HEK293 (cell line): ENCODE measurements at regions not wholly inside any gene's neighbourhood (a gene's known extent, or its start where the extent isn't known, plus 50 kb on each side); places are given as distances from the start of the nearest gene placed in this dataset.

Experiments
- CTCF ChIA-PET: fragments of 350-600 bp; formaldehyde crosslinking; extraction: SDS; loops from one replicate; lab custom pipeline; 2021; ENCODE audit warnings: antibody characterized with exemption; lab: Yijun Ruan, JAX
- POLR2A ChIA-PET: fragments of 300-600 bp; formaldehyde crosslinking; extraction: SDS; loops from one replicate; lab custom pipeline; 2020; ENCODE audit warnings: antibody characterized with exemption, inconsistent platforms; lab: Yijun Ruan, JAX
- H3K27ac ChIP-seq: fragments of 200-500 bp; sonication (Bioruptor generic); 2 replicates; pipeline ENCODE4 v1.5.1; 2014; ENCODE audit warnings: low read depth, low read length, control low read depth, inconsistent platforms; ENCODE audit errors: extremely low read depth
- H3K36me3 ChIP-seq, 2 experiments: fragments of 200-500 bp in 1 of 2; sonication (Bioruptor generic) in 1 of 2; 1 replicate in 1 of 2; 2 replicates in 1 of 2; pipeline ENCODE4 v1.5.1; 2014 to 2017; ENCODE audit warnings: inconsistent platforms in 2 of 2, low read length in 2 of 2; ENCODE audit not compliant: control insufficient read depth in 2 of 2, insufficient read depth in 1 of 2
- H3K4me1 ChIP-seq: fragments of 200-500 bp; sonication (Bioruptor generic); 2 replicates; pipeline ENCODE4 v1.5.1; 2014; ENCODE audit warnings: mild to moderate bottlenecking, low read length, inconsistent platforms; ENCODE audit not compliant: control insufficient read depth, insufficient read depth
- H3K4me3 ChIP-seq: 2 replicates; pipeline ENCODE4 v1.5.1; 2011; ENCODE audit warnings: low read depth, mild to moderate bottlenecking, control low read depth, low read length, moderate library complexity
- H3K9me3 ChIP-seq: fragments of 200-500 bp; sonication (Bioruptor generic); 2 replicates; pipeline ENCODE4 v1.5.1; 2014; ENCODE audit warnings: low read depth, low read length, inconsistent platforms; ENCODE audit not compliant: control insufficient read depth, insufficient read depth
- GLI2 ChIP-seq: fragments of 450-650 bp; formaldehyde crosslinking; IDR thresholded peaks from 2 replicates; pipeline ENCODE4; 2017; ENCODE audit warnings: missing biosample characterization, missing genetic modification characterization, low read depth, borderline replicate concordance
- KLF1 ChIP-seq: fragments of 450-650 bp; formaldehyde crosslinking; IDR thresholded peaks from 2 replicates; pipeline ENCODE4 v1.5.1; 2016; ENCODE audit warnings: missing biosample characterization, missing genetic modification characterization
- SETDB1 ChIP-seq: IDR thresholded peaks from one replicate; pipeline ENCODE4 v1.6.1; 2017; ENCODE audit warnings: mild to moderate bottlenecking, low read length, moderate library complexity, mixed read lengths; ENCODE audit not compliant: insufficient read length
- ZFHX2 ChIP-seq: fragments of 450-650 bp; formaldehyde crosslinking; conservative IDR thresholded peaks from 2 replicates; pipeline ENCODE4 v1.5.1; 2016; ENCODE audit warnings: missing biosample characterization, missing genetic modification characterization
- ZNF175 ChIP-seq: fragments of 450-650 bp; formaldehyde crosslinking; IDR thresholded peaks from 2 replicates; pipeline ENCODE4 v1.5.1; 2016; ENCODE audit warnings: missing biosample characterization, missing genetic modification characterization
- ZNF239 ChIP-seq: fragments of 450-650 bp; formaldehyde crosslinking; IDR thresholded peaks from 2 replicates; pipeline ENCODE4 v1.5.1; 2016; ENCODE audit warnings: missing biosample characterization, missing genetic modification characterization
- ZNF404 ChIP-seq: fragments of 450-650 bp; formaldehyde crosslinking; IDR thresholded peaks from 2 replicates; pipeline ENCODE4 v1.5.1; 2017; ENCODE audit warnings: missing biosample characterization, missing genetic modification characterization
- ZNF585B ChIP-seq: fragments of 450-650 bp; formaldehyde crosslinking; IDR thresholded peaks from 2 replicates; pipeline ENCODE4 v1.5.1; 2016; ENCODE audit warnings: missing biosample characterization, missing genetic modification characterization
- ZNF747 ChIP-seq: fragments of 450-650 bp; formaldehyde crosslinking; IDR thresholded peaks from 2 replicates; pipeline ENCODE4 v1.5.1; 2016; ENCODE audit warnings: missing biosample characterization, missing genetic modification characterization
- ZNF830 ChIP-seq: fragments of 450-650 bp; IDR thresholded peaks from 2 replicates; pipeline ENCODE4 v1.5.0; 2018; ENCODE audit warnings: missing biosample characterization, missing genetic modification characterization, low read depth, mild to moderate bottlenecking, moderate library complexity
- ZSCAN30 ChIP-seq: fragments of 450-650 bp; IDR thresholded peaks from 2 replicates; pipeline ENCODE4 v1.5.1; 2018; ENCODE audit warnings: missing biosample characterization, mild to moderate bottlenecking, missing genetic modification characterization, moderate library complexity
- TF ChIP-seq, protein P1 (sequence below): fragments of 450-650 bp; formaldehyde crosslinking; IDR thresholded peaks from 2 replicates; pipeline ENCODE4 v1.5.1; 2016; ENCODE audit warnings: missing biosample characterization, missing genetic modification characterization, borderline replicate concordance
- TF ChIP-seq, protein P2 (sequence below): fragments of 450-650 bp; formaldehyde crosslinking; IDR thresholded peaks from 2 replicates; pipeline ENCODE4 v1.5.1; 2016; ENCODE audit warnings: missing biosample characterization, missing genetic modification characterization, low read depth
- TF ChIP-seq, protein P3 (sequence below): fragments of 450-650 bp; formaldehyde crosslinking; IDR thresholded peaks from 2 replicates; pipeline ENCODE4 v1.5.1; 2016; ENCODE audit warnings: missing biosample characterization, missing genetic modification characterization
- TF ChIP-seq, protein P4 (sequence below): fragments of 450-650 bp; formaldehyde crosslinking; IDR thresholded peaks from 2 replicates; pipeline ENCODE4 v1.5.1; 2016; ENCODE audit warnings: missing biosample characterization, missing genetic modification characterization

DNA sequence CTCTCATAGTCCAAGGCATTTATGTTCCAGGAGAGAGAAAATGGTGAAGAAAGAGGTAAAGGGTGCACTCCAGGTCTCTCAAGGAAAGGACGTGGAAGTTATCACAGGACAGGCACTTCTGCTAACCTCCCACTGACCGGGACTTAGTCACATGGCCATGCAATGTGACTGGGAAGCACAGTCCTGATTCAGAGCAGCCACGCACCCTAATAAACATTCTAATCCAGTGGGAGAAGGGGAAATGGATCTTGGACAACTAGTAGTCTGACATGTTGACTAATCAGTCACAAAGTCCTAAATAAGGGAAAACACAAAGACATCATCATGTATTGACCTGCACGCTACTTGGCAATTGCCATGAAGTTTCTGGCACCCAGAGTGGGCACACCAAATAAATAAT, 417.5 kb upstream of the ZMIZ1 start:
- CTCF ChIA-PET, result interaction anchor here (1.0 to 1.7 kb wide), 2 partner anchors 12 to 347 kb away, joined by 3 read pairs; no protein-coding TSS in a partner anchor
- no peak overlapping the region for H3K27ac ChIP-seq

DNA sequence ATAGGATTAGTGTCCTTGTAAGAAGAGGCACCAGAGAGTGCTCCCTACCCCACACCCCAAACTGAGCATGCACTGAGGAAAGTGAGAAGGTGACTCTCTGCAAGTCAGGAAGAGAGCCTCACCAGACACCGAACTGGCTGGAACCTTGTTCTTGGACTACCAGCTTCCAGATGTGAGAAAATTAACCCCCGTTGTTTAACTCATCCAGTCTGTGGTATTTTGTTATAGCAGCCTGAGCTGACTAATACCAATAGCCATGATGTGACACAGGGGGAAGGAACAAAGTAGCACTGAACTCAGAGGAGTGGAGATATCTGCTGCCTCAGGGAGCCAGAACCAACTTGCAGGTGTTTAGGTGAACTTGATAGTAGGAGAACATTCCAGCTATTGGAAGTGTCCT, 415.2 kb upstream of the ZMIZ1 start:
- no peaks in the 10 kb centered on the region for H3K36me3 ChIP-seq
- ChIA-PET CTCF (interaction anchor here (0.7 kb wide), 1 partner anchor 549 kb away, joined by 3 read pairs; no protein-coding TSS in a partner anchor), POLR2A (no interaction called here)
- no peaks in the 10 kb centered on the region for H3K9me3 ChIP-seq
- H3K4me1 ChIP-seq, result no peaks in the 10 kb centered on the region
- H3K27ac ChIP-seq, result no peak overlapping the region
- TF ChIP-seq, protein P1, sequence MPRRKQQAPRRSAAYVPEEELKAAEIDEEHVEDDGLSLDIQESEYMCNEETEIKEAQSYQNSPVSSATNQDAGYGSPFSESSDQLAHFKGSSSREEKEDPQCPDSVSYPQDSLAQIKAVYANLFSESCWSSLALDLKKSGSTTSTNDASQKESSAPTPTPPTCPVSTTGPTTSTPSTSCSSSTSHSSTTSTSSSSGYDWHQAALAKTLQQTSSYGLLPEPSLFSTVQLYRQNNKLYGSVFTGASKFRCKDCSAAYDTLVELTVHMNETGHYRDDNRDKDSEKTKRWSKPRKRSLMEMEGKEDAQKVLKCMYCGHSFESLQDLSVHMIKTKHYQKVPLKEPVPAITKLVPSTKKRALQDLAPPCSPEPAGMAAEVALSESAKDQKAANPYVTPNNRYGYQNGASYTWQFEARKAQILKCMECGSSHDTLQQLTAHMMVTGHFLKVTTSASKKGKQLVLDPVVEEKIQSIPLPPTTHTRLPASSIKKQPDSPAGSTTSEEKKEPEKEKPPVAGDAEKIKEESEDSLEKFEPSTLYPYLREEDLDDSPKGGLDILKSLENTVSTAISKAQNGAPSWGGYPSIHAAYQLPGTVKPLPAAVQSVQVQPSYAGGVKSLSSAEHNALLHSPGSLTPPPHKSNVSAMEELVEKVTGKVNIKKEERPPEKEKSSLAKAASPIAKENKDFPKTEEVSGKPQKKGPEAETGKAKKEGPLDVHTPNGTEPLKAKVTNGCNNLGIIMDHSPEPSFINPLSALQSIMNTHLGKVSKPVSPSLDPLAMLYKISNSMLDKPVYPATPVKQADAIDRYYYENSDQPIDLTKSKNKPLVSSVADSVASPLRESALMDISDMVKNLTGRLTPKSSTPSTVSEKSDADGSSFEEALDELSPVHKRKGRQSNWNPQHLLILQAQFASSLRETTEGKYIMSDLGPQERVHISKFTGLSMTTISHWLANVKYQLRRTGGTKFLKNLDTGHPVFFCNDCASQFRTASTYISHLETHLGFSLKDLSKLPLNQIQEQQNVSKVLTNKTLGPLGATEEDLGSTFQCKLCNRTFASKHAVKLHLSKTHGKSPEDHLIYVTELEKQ (tag by site-specific recombination), result no peak
- TF ChIP-seq ZNF404, result no peak
- TF ChIP-seq KLF1 (tag by site-specific recombination), result no peak
- TF ChIP-seq ZNF585B (tag by site-specific recombination), result no peak
- no peak for TF ChIP-seq GLI2 (tag by site-specific recombination)
- no peak overlapping the region for H3K4me3 ChIP-seq

More for the DNA sequence above, 417.5 kb upstream of the ZMIZ1 start:
- Histone ChIP-seq H3K4me3 (no peak overlapping the region), H3K36me3 (no peaks in the 10 kb centered on the region), H3K4me1 (no peaks in the 10 kb centered on the region), H3K9me3 (no peaks in the 10 kb centered on the region)
- POLR2A ChIA-PET, result no interaction called here
- TF ChIP-seq, protein P2, sequence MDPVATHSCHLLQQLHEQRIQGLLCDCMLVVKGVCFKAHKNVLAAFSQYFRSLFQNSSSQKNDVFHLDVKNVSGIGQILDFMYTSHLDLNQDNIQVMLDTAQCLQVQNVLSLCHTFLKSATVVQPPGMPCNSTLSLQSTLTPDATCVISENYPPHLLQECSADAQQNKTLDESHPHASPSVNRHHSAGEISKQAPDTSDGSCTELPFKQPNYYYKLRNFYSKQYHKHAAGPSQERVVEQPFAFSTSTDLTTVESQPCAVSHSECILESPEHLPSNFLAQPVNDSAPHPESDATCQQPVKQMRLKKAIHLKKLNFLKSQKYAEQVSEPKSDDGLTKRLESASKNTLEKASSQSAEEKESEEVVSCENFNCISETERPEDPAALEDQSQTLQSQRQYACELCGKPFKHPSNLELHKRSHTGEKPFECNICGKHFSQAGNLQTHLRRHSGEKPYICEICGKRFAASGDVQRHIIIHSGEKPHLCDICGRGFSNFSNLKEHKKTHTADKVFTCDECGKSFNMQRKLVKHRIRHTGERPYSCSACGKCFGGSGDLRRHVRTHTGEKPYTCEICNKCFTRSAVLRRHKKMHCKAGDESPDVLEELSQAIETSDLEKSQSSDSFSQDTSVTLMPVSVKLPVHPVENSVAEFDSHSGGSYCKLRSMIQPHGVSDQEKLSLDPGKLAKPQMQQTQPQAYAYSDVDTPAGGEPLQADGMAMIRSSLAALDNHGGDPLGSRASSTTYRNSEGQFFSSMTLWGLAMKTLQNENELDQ (tag by site-specific recombination), result no peak
- TF ChIP-seq, protein P3, sequence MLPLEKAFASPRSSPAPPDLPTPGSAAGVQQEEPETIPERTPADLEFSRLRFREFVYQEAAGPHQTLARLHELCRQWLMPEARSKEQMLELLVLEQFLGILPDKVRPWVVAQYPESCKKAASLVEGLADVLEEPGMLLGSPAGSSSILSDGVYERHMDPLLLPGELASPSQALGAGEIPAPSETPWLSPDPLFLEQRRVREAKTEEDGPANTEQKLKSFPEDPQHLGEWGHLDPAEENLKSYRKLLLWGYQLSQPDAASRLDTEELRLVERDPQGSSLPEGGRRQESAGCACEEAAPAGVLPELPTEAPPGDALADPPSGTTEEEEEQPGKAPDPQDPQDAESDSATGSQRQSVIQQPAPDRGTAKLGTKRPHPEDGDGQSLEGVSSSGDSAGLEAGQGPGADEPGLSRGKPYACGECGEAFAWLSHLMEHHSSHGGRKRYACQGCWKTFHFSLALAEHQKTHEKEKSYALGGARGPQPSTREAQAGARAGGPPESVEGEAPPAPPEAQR, result no peak
- TF ChIP-seq, protein P4, sequence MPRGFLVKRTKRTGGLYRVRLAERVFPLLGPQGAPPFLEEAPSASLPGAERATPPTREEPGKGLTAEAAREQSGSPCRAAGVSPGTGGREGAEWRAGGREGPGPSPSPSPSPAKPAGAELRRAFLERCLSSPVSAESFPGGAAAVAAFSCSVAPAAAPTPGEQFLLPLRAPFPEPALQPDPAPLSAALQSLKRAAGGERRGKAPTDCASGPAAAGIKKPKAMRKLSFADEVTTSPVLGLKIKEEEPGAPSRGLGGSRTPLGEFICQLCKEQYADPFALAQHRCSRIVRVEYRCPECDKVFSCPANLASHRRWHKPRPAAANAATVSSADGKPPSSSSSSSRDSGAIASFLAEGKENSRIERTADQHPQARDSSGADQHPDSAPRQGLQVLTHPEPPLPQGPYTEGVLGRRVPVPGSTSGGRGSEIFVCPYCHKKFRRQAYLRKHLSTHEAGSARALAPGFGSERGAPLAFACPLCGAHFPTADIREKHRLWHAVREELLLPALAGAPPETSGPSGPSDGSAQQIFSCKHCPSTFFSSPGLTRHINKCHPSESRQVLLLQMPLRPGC (tag by site-specific recombination), result no peak
- TF ChIP-seq ZFHX2 (tag by site-specific recombination) (no peak), SETDB1 (no peak), ZSCAN30 (tag by site-specific recombination) (no peak), ZNF175 (no peak), ZNF239 (tag by site-specific recombination) (no peak), ZNF830 (tag by site-specific recombination) (no peak), ZNF747 (tag by site-specific recombination) (no peak)
